ENCODE measurements at regions not wholly inside any gene's neighbourhood (a gene's known extent, or its start where the extent isn't known, plus 50 kb on each side); places are given as distances from the start of the nearest gene placed in this dataset.

- no peak overlapping the region for H3K27ac ChIP-seq
- TF ChIP-seq CTCF (IDR thresholded peaks at IDR 0.05), result no peak
- no peak for TF ChIP-seq ZFX (IDR thresholded peaks at IDR 0.05; ENCODE audit: borderline replicate concordance)
Observed at GRCh38 chr5:42337143-42337542, 86.1 kb upstream of the GHR start.

GRCh38 chr5:42337607-42338006, 85.6 kb upstream of the GHR start:
- H3K27ac ChIP-seq, result no peak overlapping the region
- TF ChIP-seq ZFX (IDR thresholded peaks at IDR 0.05; ENCODE audit: borderline replicate concordance), result no peak
- TF ChIP-seq CTCF (IDR thresholded peaks at IDR 0.05), result no peak

- H3K27ac ChIP-seq, result no peak overlapping the region
- TF ChIP-seq ZFX (IDR thresholded peaks at IDR 0.05; ENCODE audit: borderline replicate concordance), result no peak
- TF ChIP-seq CTCF (IDR thresholded peaks at IDR 0.05), result no peak
Observed at GRCh38 chr5:42338136-42338535, 85.1 kb upstream of the GHR start.

GRCh38 chr5:42349163-42349562, 74.1 kb upstream of the GHR start:
- no peak for TF ChIP-seq ZFX (IDR thresholded peaks at IDR 0.05; ENCODE audit: borderline replicate concordance)
- TF ChIP-seq CTCF (IDR thresholded peaks at IDR 0.05), result no peak
- H3K27ac ChIP-seq, result no peak overlapping the region

- TF ChIP-seq CTCF (IDR thresholded peaks at IDR 0.05) (no peak), ZFX (IDR thresholded peaks at IDR 0.05; ENCODE audit: borderline replicate concordance) (no peak)
Observed at GRCh38 chr5:42351956-42352355, 71.3 kb upstream of the GHR start.

GRCh38 chr5:42360056-42360455, 63.2 kb upstream of the GHR start:
- TF ChIP-seq ZFX (IDR thresholded peaks at IDR 0.05; ENCODE audit: borderline replicate concordance) (no peak), CTCF (IDR thresholded peaks at IDR 0.05) (no peak)
- no peak overlapping the region for H3K27ac ChIP-seq

More at GRCh38 chr5:42351956-42352355, 71.3 kb upstream of the GHR start:
- no peak overlapping the region for H3K27ac ChIP-seq

GRCh38 chr5:42360616-42361314, 62.5 kb upstream of the GHR start:
- TF ChIP-seq CTCF (IDR thresholded peaks at IDR 0.05), result no peak
- H3K27ac ChIP-seq, result no peak overlapping the region
